Panc1 (cell line): ENCODE measurements at regions not wholly inside any gene's neighbourhood (a gene's known extent, or its start where the extent isn't known, plus 50 kb on each side); places are given as distances from the start of the nearest gene placed in this dataset.

Experiments used
- ATAC-seq: fragments of 200-7000 bp; cut with Tn5 transposase; 2 replicates; pipeline ENCODE4 v1.9.1; 2020; ENCODE audit warnings: mild to moderate bottlenecking, moderate library complexity
- BruUV-seq: library from RNA; stranded (reverse); fragments of 400-500 nt; replicated peaks from 2 replicates; lab custom pipeline; 2021; lab: Mats Ljungman, UMichigan
- CTCF ChIA-PET: fragments of 300-600 bp; sonication (Branson Sonifier 250); formaldehyde crosslinking; loops from one replicate; lab custom pipeline; 2022; ENCODE audit warnings: antibody characterized with exemption; lab: Charles Lee
- POLR2A ChIA-PET: fragments of 300-600 bp; sonication (Branson Sonifier 250); formaldehyde crosslinking; loops from one replicate; lab custom pipeline; 2022; ENCODE audit warnings: antibody characterized with exemption; lab: Charles Lee
- DNase-seq: peaks from one replicate; pipeline ENCODE4 v3.0.0-alpha.2; 2010; ENCODE audit warnings: low read depth, low spot score
- H3K27ac ChIP-seq: 2 replicates; pipeline ENCODE4 v1.5.1; 2011; ENCODE audit warnings: mild to moderate bottlenecking, low read length, inconsistent platforms
- H3K27me3 ChIP-seq: fragments of 200-500 bp; sonication (Bioruptor generic); 2 replicates; pipeline ENCODE4 v1.6.0; 2014; ENCODE audit warnings: low read length, inconsistent platforms; ENCODE audit not compliant: control insufficient read depth, insufficient read depth
- H3K36me3 ChIP-seq: fragments of 200-500 bp; sonication (Bioruptor generic); 2 replicates; pipeline ENCODE4 v1.5.1; 2014; ENCODE audit warnings: inconsistent platforms, mild to moderate bottlenecking, low read length, moderate library complexity; ENCODE audit not compliant: control insufficient read depth, insufficient read depth
- H3K4me1 ChIP-seq: 2 replicates; pipeline ENCODE4 v1.5.1; 2011; ENCODE audit warnings: inconsistent platforms, mild to moderate bottlenecking, low read length, moderate library complexity; ENCODE audit not compliant: control insufficient read depth, insufficient read depth
- H3K4me3 ChIP-seq, 2 experiments: 2 replicates each; pipeline ENCODE4 v1.5.1; 2011 to 2012; ENCODE audit warnings: low read depth in 2 of 2, low read length in 2 of 2, mild to moderate bottlenecking in 2 of 2, inconsistent platforms in 1 of 2, moderate library complexity in 1 of 2
- H3K9me3 ChIP-seq: fragments of 200-500 bp; sonication (Bioruptor generic); 2 replicates; pipeline ENCODE4 v1.5.1; 2014; ENCODE audit warnings: low read depth, mild to moderate bottlenecking, inconsistent platforms, low read length, moderate library complexity; ENCODE audit not compliant: control insufficient read depth, insufficient read depth
- CTCF ChIP-seq: fragments of 450-650 bp; IDR thresholded peaks from 2 replicates; pipeline ENCODE4 v1.5.1; 2017; ENCODE audit warnings: mild to moderate bottlenecking
- POLR2AphosphoS5 ChIP-seq: IDR thresholded peaks from 2 replicates; pipeline ENCODE4 v1.6.1; 2012; ENCODE audit warnings: mild to moderate bottlenecking, low read depth, low read length, moderate library complexity
- REST ChIP-seq, 2 experiments: IDR thresholded peaks; 2 replicates each; pipeline ENCODE4 v1.6.1; 2011 to 2012; ENCODE audit warnings: low read depth in 2 of 2, control low read depth in 1 of 2, low read length in 1 of 2, mild to moderate bottlenecking in 1 of 2, moderate library complexity in 1 of 2; ENCODE audit not compliant: insufficient read depth in 1 of 2
- SIN3A ChIP-seq: IDR thresholded peaks from 2 replicates; pipeline ENCODE4 v1.6.1; 2012; ENCODE audit warnings: low read depth, mild to moderate bottlenecking, low read length, moderate library complexity, borderline replicate concordance; ENCODE audit not compliant: insufficient read depth
- TCF7L2 ChIP-seq: IDR thresholded peaks from 2 replicates; pipeline ENCODE4 v1.6.1; 2011; ENCODE audit warnings: mild to moderate bottlenecking, low read depth, low read length, inconsistent platforms
- in situ Hi-C: cut with HindIII; loops from 2 replicates; pipeline ENCODE4 v1.10.0; 2016; ENCODE audit warnings: low sequenced_read_pairs, low pct_unique_long_range_greater_than_20kb
- intact Hi-C: fragments of 100-400 bp; cut with micrococcal nuclease; formaldehyde crosslinking; loops from one replicate; pipeline ENCODE4 v1.10.0; 2022; ENCODE audit not compliant: unreplicated experiment

GRCh38 chr2:120817136-120817955 is 81.7 kb downstream of the GLI2 start:
- H3K9me3 ChIP-seq, result no peaks in the 10 kb centered on the region

GRCh38 chr2:120817956-120818325 is 82.3 kb downstream of the GLI2 start:
- in situ Hi-C loops (no loop called here), intact Hi-C loops (no loop called here)
- TF ChIP-seq CTCF (no peak), REST (IDR thresholded peaks at IDR 0.05; ENCODE audit: insufficient read depth in 1 of 2, low read depth in 2 of 2, low read length in 1 of 2) (no peak), TCF7L2 (no peak), SIN3A (no peak), POLR2AphosphoS5 (no peak)
- DNase-seq (no peak), ATAC-seq (no peak)
- no peak overlapping the region for H3K4me3 ChIP-seq
- H3K36me3 ChIP-seq, result no peaks in the 10 kb centered on the region
- H3K27me3 ChIP-seq, result no peaks in the 10 kb centered on the region
- ChIA-PET POLR2A (no interaction called here), CTCF (no interaction called here)
- H3K9me3 ChIP-seq, result no peaks in the 10 kb centered on the region
- H3K4me1 ChIP-seq, result no peaks in the 10 kb centered on the region
- no TSS peak for BruUV-seq
- H3K27ac ChIP-seq, result no peak overlapping the region

More at GRCh38 chr2:120817136-120817955, 81.7 kb downstream of the GLI2 start:
- CTCF ChIA-PET, result no interaction called here
- no peak for DNase-seq
- POLR2A ChIA-PET, result no interaction called here
- Histone ChIP-seq H3K4me1 (no peaks in the 10 kb centered on the region), H3K27me3 (no peaks in the 10 kb centered on the region), H3K4me3 (no peak overlapping the region), H3K36me3 (no peaks in the 10 kb centered on the region), H3K27ac (no peak overlapping the region)
- ATAC-seq, result no peak
- intact Hi-C loops (no loop called here), in situ Hi-C loops (no loop called here)
- no TSS peak for BruUV-seq
- TF ChIP-seq REST (IDR thresholded peaks at IDR 0.05; ENCODE audit: insufficient read depth in 1 of 2, low read depth in 2 of 2, low read length in 1 of 2) (no peak), CTCF (no peak), POLR2AphosphoS5 (no peak), TCF7L2 (no peak), SIN3A (no peak)
